B cell (primary cell): ENCODE measurements at regions not wholly inside any gene's neighbourhood (a gene's known extent, or its start where the extent isn't known, plus 50 kb on each side); places are given as distances from the start of the nearest gene placed in this dataset.

Experiments
- ATAC-seq: fragments of 200-7000 bp; cut with Tn5 transposase; one replicate; pipeline ENCODE4 v1.10.0; 2021; ENCODE audit warnings: low read depth, mild to moderate bottlenecking, moderate number of reproducible peaks, moderate library complexity
- CTCF ChIA-PET: fragments of 350-600 bp; sonication (Branson Sonifier 250); formaldehyde crosslinking; loops from one replicate; lab custom pipeline; 2021; ENCODE audit warnings: antibody characterized with exemption, inconsistent platforms; lab: Charles Lee
- POLR2A ChIA-PET: fragments of 350-600 bp; sonication (Branson Sonifier 250); formaldehyde crosslinking; loops from one replicate; lab custom pipeline; 2021; ENCODE audit warnings: antibody characterized with exemption; lab: Charles Lee
- DNase-seq: peaks from one replicate; pipeline ENCODE4 v3.0.0; 2013
- H2AFZ ChIP-seq: 2 replicates; pipeline ENCODE4 v1.6.1; 2012; ENCODE audit warnings: mild to moderate bottlenecking, low read depth, low read length; ENCODE audit not compliant: insufficient read depth, poor library complexity, severe bottlenecking
- H3K27ac ChIP-seq, 2 donors: 1 replicate in 1 of 2; 2 replicates in 1 of 2; pipeline ENCODE4 v1.5.1; 2012 to 2013; ENCODE audit warnings: low read length in 2 of 2, mild to moderate bottlenecking in 2 of 2, moderate library complexity in 1 of 2
- H3K27me3 ChIP-seq, 4 experiments: fragments of 200-600 bp in 1 of 4; sonication (generic) in 1 of 4; replicated peaks in 1 of 4; 1 replicate in 2 of 4; 2 replicates in 2 of 4; pipeline versions ENCODE4 v1.6.1 to v1.7.0; 2013 to 2016; ENCODE audit warnings: low read length in 3 of 4, mild to moderate bottlenecking in 2 of 4, mixed read lengths in 1 of 4, moderate library complexity in 1 of 4; ENCODE audit not compliant: insufficient read depth in 4 of 4, control insufficient read depth in 3 of 4; ENCODE audit errors: control extremely low read depth in 1 of 4
- H3K36me3 ChIP-seq, 2 experiments: replicated peaks in 1 of 2; 1 replicate in 1 of 2; 2 replicates in 1 of 2; pipeline versions ENCODE4 v1.6.1 to v1.7.1; 2013; ENCODE audit warnings: low read length in 1 of 2; ENCODE audit not compliant: insufficient read depth in 2 of 2, control insufficient read depth in 1 of 2; ENCODE audit errors: control extremely low read depth in 1 of 2, extremely low read depth in 1 of 2
- H3K4me1 ChIP-seq, 2 donors: fragments of 200-600 bp in 1 of 2; sonication (generic) in 1 of 2; 1 replicate in 1 of 2; 2 replicates in 1 of 2; pipeline versions ENCODE4 v1.5.1 to v1.6.1; 2013 to 2017; ENCODE audit warnings: low read length in 2 of 2; ENCODE audit not compliant: control insufficient read depth in 2 of 2, insufficient read depth in 2 of 2
- H3K4me2 ChIP-seq: replicated peaks from 2 replicates; pipeline ENCODE3; 2012; ENCODE audit warnings: mild to moderate bottlenecking, low read depth, low read length; ENCODE audit not compliant: poor library complexity, severe bottlenecking
- H3K4me3 ChIP-seq, 5 experiments: fragments of 200-600 bp in 1 of 5; sonication (generic) in 1 of 5; 1 replicate in 3 of 5; 2 replicates in 2 of 5; pipeline versions ENCODE4 v1.5.1 to v1.7.0; 2011 to 2016; ENCODE audit warnings: low read length in 4 of 5, mild to moderate bottlenecking in 4 of 5, low read depth in 2 of 5, control low read depth in 1 of 5, moderate library complexity in 1 of 5; ENCODE audit not compliant: insufficient read depth in 1 of 5; ENCODE audit errors: control extremely low read depth in 1 of 5, extremely low read depth in 1 of 5
- H3K79me2 ChIP-seq: fragments of 200-600 bp; sonication (generic); one replicate; pipeline ENCODE4 v1.6.0; 2016; ENCODE audit warnings: low read length; ENCODE audit not compliant: control insufficient read depth, insufficient read depth
- H3K9ac ChIP-seq: fragments of 200-600 bp; sonication (generic); 2 replicates; pipeline ENCODE4 v1.6.1; 2017; ENCODE audit warnings: mild to moderate bottlenecking, low read length, moderate library complexity
- H3K9me3 ChIP-seq, 3 donors: one replicate each; pipeline versions ENCODE4 v1.6.1 to v1.7.1; 2013; ENCODE audit warnings: low read length in 2 of 3; ENCODE audit not compliant: control insufficient read depth in 2 of 3, insufficient read depth in 1 of 3; ENCODE audit errors: control extremely low read depth in 1 of 3
- H4K20me1 ChIP-seq: 2 replicates; pipeline ENCODE4 v1.6.0; 2012; ENCODE audit warnings: mild to moderate bottlenecking, low read length; ENCODE audit not compliant: insufficient read depth, control insufficient read depth, poor library complexity, severe bottlenecking
- H3K27ac Mint-ChIP-seq: one replicate; pipeline ENCODE4 v1.8.0; 2021; ENCODE audit warnings: mixed read lengths
- H3K27me3 Mint-ChIP-seq: one replicate; pipeline ENCODE4 v1.8.0; 2021; ENCODE audit warnings: mixed read lengths
- H3K4me1 Mint-ChIP-seq: one replicate; pipeline ENCODE4 v1.8.0; 2021; ENCODE audit warnings: mixed read lengths
- H3K4me3 Mint-ChIP-seq: one replicate; pipeline ENCODE4 v1.8.0; 2021; ENCODE audit warnings: mixed read lengths
- H3K9me3 Mint-ChIP-seq: one replicate; pipeline ENCODE4 v1.8.0; 2022; ENCODE audit warnings: mixed read lengths; ENCODE audit not compliant: insufficient read depth
- CTCF ChIP-seq: fragments of 200-600 bp; IDR thresholded peaks from one replicate; pipeline ENCODE4 v1.8.0; 2022; ENCODE audit warnings: antibody characterized with exemption, mild to moderate bottlenecking
- EZH2 ChIP-seq: IDR thresholded peaks from 2 replicates; pipeline ENCODE4 v1.6.1; 2012; ENCODE audit warnings: borderline replicate concordance, low read depth, mild to moderate bottlenecking, moderate library complexity, low read length; ENCODE audit not compliant: insufficient read depth, poor library complexity, severe bottlenecking
- WGBS: methylation state at CpG from one replicate; pipeline ENCODE4 v1.1.5; 2013; ENCODE audit warnings: missing lambda C conversion rate; ENCODE audit not compliant: insufficient coverage; 5-methylcytosine and 5-hydroxymethylcytosine counted together
- intact Hi-C: fragments of 100-400 bp; cut with micrococcal nuclease; formaldehyde crosslinking; loops from one replicate; pipeline ENCODE4 v1.10.0; 2022

- no peak for TF ChIP-seq EZH2
- TF ChIP-seq CTCF: no peak
- no peaks in the 10 kb centered on the region for H3K9me3 ChIP-seq
- H3K4me2 ChIP-seq: no peak overlapping the region
- H3K79me2 ChIP-seq: no peaks in the 10 kb centered on the region
- Mint-ChIP-seq H3K4me1 (no peaks in the 10 kb centered on the region), H3K9me3 (peaks cover 6% of the 10 kb centered on the region), H3K4me3 (no peak overlapping the region), H3K27ac (no peak overlapping the region), H3K27me3 (no peaks in the 10 kb centered on the region)
- ChIA-PET CTCF (no interaction called here), POLR2A (no interaction called here)
- H3K4me3 ChIP-seq: no peak overlapping the region
- H3K36me3 ChIP-seq: no peaks in the 10 kb centered on the region
- H4K20me1 ChIP-seq: no peaks in the 10 kb centered on the region
- intact Hi-C loops: no loop called here
- H3K4me1 ChIP-seq: no peaks in the 10 kb centered on the region
- no CpG with 5 or more reads among the region's 3 CpGs for WGBS
- no peak overlapping the region for H2AFZ ChIP-seq
- DNase-seq (no peak), ATAC-seq (no peak)
- H3K27ac ChIP-seq: no peak overlapping the region
- no peaks in the 10 kb centered on the region for H3K27me3 ChIP-seq
- no peak overlapping the region for H3K9ac ChIP-seq
These were observed 1003.2 kb upstream of the FAM98A start for GRCh38 chr2:34602262-34602661.

GRCh38 chr2:34601561-34601960, 1002.5 kb upstream of the FAM98A start:
- Histone ChIP-seq H3K9ac (no peak overlapping the region), H3K4me3 (no peak overlapping the region), H3K27ac (no peak overlapping the region), H3K4me1 (no peaks in the 10 kb centered on the region), H3K4me2 (no peak overlapping the region), H3K79me2 (no peaks in the 10 kb centered on the region), H3K27me3 (no peaks in the 10 kb centered on the region), H3K36me3 (no peaks in the 10 kb centered on the region), H4K20me1 (no peaks in the 10 kb centered on the region), H2AFZ (no peak overlapping the region), H3K9me3 (no peaks in the 10 kb centered on the region)
- no peak overlapping the region for H3K27ac Mint-ChIP-seq
- H3K4me1 Mint-ChIP-seq: no peaks in the 10 kb centered on the region
- H3K9me3 Mint-ChIP-seq: peaks cover 6% of the 10 kb centered on the region
- POLR2A ChIA-PET: no interaction called here
- no peak for DNase-seq
- no peak overlapping the region for H3K4me3 Mint-ChIP-seq
- CTCF ChIA-PET: no interaction called here
- WGBS: 29% methylated on average over 2 of the region's 2 CpGs
- intact Hi-C loops: no loop called here
- no peak for ATAC-seq
- TF ChIP-seq EZH2 (no peak), CTCF (no peak)
- H3K27me3 Mint-ChIP-seq: no peaks in the 10 kb centered on the region
